HFFc6 (cell line): ENCODE measurements at regions not wholly inside any gene's neighbourhood (a gene's known extent, or its start where the extent isn't known, plus 50 kb on each side); places are given as distances from the start of the nearest gene placed in this dataset.

Source experiments
- DNase-seq: peaks from one replicate; pipeline ENCODE4 v3.0.0-alpha.2; 2018
- H3K27ac Mint-ChIP-seq: 2 replicates; pipeline ENCODE4 v1.8.0; 2020; ENCODE audit warnings: mild to moderate bottlenecking, mixed read lengths
- H3K27me3 Mint-ChIP-seq: 2 replicates; pipeline ENCODE4 v1.8.0; 2021; ENCODE audit warnings: mild to moderate bottlenecking, moderate library complexity, mixed read lengths; ENCODE audit not compliant: insufficient read depth
- H3K36me3 Mint-ChIP-seq: 2 replicates; pipeline ENCODE4 v1.8.0; 2021; ENCODE audit warnings: low read depth, mixed read lengths
- H3K4me1 Mint-ChIP-seq: 2 replicates; pipeline ENCODE4 v1.8.0; 2020; ENCODE audit warnings: low read depth, mixed read lengths
- H3K4me3 Mint-ChIP-seq: 2 replicates; pipeline ENCODE4 v1.8.0; 2020; ENCODE audit warnings: mild to moderate bottlenecking, moderate library complexity, mixed read lengths
- H3K9me3 Mint-ChIP-seq: 2 replicates; pipeline ENCODE4 v1.8.0; 2020; ENCODE audit warnings: mild to moderate bottlenecking, mixed read lengths
- CTCF ChIP-seq: fragments of 200-600 bp; sonication (generic); IDR thresholded peaks from 2 replicates; pipeline ENCODE4 v1.5.0; 2021; ENCODE audit warnings: antibody characterized with exemption, mild to moderate bottlenecking

GRCh38 chr13:34414616-34415015, 527.5 kb upstream of the NBEA start:
- H3K27me3 Mint-ChIP-seq: peaks cover 1% of the 10 kb centered on the region; the same call in 1 of the 2 replicates
- no peak overlapping the region; the same call in 1 of the 2 replicates for H3K27ac Mint-ChIP-seq
- H3K4me1 Mint-ChIP-seq: peaks cover 52% of the 10 kb centered on the region
- H3K9me3 Mint-ChIP-seq: no peaks in the 10 kb centered on the region
- DNase-seq: no peak
- no peaks in the 10 kb centered on the region for H3K36me3 Mint-ChIP-seq
- no peak overlapping the region for H3K4me3 Mint-ChIP-seq
- no peak for TF ChIP-seq CTCF

- H3K4me3 Mint-ChIP-seq: peak overlapping the region; percentile 71
- peaks cover 40% of the 10 kb centered on the region for H3K4me1 Mint-ChIP-seq
- no peaks in the 10 kb centered on the region for H3K36me3 Mint-ChIP-seq
- peak overlapping the region; percentile 89 for H3K27ac Mint-ChIP-seq
- DNase-seq: peak; percentile 81
- peaks cover 1% of the 10 kb centered on the region; the same call in 1 of the 2 replicates for H3K27me3 Mint-ChIP-seq
- TF ChIP-seq CTCF: no peak
- no peaks in the 10 kb centered on the region for H3K9me3 Mint-ChIP-seq
Measured at GRCh38 chr13:34416971-34417380, 525.1 kb upstream of the NBEA start.

GRCh38 chr13:34417896-34418295, 524.2 kb upstream of the NBEA start:
- no peak for DNase-seq
- Mint-ChIP-seq H3K9me3 (no peaks in the 10 kb centered on the region), H3K4me3 (no peak overlapping the region), H3K36me3 (no peaks in the 10 kb centered on the region), H3K27ac (no peak overlapping the region), H3K27me3 (peaks cover 1% of the 10 kb centered on the region), H3K4me1 (peaks cover 36% of the 10 kb centered on the region)
- no peak for TF ChIP-seq CTCF

GRCh38 chr13:34419025-34419424, 523.0 kb upstream of the NBEA start:
- Mint-ChIP-seq H3K27me3 (peaks cover 1% of the 10 kb centered on the region; the same call in 1 of the 2 replicates), H3K4me1 (peaks cover 24% of the 10 kb centered on the region), H3K36me3 (no peaks in the 10 kb centered on the region), H3K9me3 (no peaks in the 10 kb centered on the region), H3K27ac (no peak overlapping the region), H3K4me3 (no peak overlapping the region)
- no peak for TF ChIP-seq CTCF
- DNase-seq: no peak

- Mint-ChIP-seq H3K36me3 (no peaks in the 10 kb centered on the region), H3K27me3 (peaks cover 1% of the 10 kb centered on the region; the same call in 1 of the 2 replicates), H3K27ac (no peak overlapping the region), H3K9me3 (no peaks in the 10 kb centered on the region), H3K4me3 (no peak overlapping the region), H3K4me1 (peaks cover 17% of the 10 kb centered on the region)
- no peak for TF ChIP-seq CTCF
- DNase-seq: no peak
Measured at GRCh38 chr13:34419755-34420154, 522.3 kb upstream of the NBEA start.
